Right forelimb (tissue), 1 donor: ENCODE measurements at regions not wholly inside any gene's neighbourhood (a gene's known extent, or its start where the extent isn't known, plus 50 kb on each side); places are given as distances from the start of the nearest gene placed in this dataset.
"Not testable (repeated sequence)": the region's sequence is repeated elsewhere in the genome, so short reads cannot be mapped to it uniquely, and the experiment has no call there.

ENCODE experiments used
- DNase-seq: peaks from one replicate; pipeline ENCODE4 v3.0.0-alpha.2; 2018

DNA sequence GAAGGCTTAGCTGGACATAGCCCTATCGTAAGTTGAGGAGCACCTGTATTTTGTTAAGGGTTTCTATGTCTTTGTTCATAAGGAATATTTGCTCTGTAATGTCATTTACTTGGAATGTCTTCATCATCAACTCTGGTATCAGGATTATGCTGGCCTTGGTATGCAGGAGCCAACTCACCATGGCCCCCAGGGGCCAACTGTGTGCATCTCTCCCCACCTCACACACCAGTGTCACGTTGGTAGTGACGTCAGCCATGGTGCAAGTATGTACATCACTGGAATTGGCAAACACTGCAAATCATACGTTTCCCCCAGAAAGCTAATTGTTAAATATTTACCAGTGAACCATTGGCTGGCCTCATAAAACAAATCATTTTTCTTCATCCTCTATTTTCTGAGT, 70.8 kb downstream of the YTHDF1 start:
- no peak for DNase-seq

DNA sequence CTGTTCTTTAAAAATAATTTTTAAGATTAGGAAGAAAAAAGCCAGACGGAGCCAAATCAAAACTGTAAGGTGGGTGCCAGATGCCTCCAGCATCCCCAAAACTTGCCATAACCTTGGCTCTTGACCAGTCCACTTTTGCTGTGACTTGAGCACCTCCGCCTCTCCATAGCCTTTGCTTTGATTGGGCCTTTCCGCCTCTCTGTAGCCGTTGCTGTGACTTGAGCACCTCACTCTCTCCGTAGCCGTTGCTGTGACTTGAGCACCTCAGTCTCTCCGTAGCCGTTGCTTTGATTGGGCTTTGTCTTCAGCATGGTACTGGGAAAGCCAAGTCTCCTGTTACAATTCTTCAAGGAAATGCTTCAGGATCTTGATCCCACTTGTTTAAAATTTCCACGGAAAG, 73.0 kb downstream of the YTHDF1 start:
- DNase-seq = no peak

DNA sequence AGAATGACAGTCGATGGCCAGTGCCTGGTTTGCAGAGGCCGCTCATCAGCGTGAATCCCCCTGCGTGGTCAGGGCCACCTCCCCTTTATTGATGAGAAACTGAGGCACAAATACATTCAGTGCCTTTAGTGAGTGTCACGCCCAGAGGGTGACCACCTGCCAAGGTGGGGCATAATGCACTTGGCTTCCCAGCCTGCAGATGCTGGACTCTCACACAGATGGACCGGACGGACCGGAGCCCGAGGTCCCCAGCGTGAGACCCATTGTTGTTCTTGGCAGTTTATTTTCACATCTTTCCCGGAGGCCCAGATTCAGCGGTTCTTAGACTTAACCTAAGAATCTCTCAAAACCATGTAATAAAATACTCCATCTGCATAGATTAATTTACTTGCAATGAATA, 74.4 kb downstream of the YTHDF1 start:
- DNase-seq = no peak

DNA sequence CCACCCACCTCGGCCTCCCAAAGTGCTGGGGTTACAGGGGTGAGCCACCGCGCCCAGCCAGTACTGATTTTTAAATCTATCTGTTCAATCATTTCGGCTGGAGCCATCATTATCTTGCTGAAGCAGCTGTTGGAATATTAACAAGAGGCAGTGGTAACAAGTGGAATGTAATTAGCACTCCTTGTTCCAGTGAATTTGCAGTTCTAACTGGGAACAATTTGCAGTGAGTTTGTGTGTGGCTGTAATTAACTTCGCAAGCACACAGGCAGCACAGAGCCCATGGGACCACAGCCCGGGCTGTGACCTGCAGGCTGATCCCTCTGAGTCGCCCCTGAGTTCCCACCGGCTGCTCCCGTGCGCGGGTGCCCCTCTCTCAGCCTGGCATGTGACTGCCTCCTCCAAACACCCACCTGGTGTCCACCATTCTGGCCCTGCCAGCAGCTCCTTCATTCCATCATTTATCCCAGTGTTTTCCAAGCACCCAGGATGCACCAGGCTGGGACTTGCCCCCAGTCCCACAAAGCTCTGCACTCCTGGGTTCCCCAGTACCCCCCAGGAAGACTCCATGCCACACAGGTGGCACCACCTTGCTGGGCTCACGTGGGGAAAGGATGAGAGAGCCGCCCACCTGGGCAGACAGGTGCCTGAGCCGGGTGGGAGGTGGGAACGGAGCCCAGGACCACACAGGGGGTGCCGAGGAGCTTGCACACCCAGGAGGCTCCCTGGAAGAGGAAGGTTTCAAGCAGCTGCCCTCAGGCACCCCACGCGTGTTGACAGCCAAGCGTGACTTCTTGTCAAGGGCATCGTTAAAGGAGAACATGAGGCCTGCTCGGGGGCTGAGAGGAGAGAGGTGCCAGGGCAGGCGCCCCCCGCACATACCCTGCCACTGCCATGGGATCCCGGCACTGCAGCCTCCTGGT, 75.2 kb downstream of the YTHDF1 start:
- DNase-seq = no peak

DNA sequence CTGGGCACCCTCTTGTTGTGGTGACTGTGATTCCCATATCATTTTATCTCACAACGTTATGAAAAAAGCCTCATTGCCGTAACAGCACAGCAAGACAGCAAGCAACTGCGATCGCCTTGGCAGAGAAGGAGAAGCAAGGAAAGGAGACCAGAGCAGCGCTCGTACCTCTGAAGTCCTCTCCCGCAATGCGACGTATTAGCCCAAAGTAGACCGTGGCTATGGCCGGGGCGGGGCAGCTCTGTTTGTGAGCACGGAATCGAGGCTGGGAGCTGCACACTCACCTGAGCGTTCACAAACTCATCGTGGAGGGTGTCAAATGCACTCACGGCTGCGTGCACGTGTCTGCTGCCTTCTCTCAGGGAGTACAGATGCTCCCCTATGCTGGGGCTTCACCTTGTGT, 76.1 kb downstream of the YTHDF1 start:
- DNase-seq = no peak

DNA sequence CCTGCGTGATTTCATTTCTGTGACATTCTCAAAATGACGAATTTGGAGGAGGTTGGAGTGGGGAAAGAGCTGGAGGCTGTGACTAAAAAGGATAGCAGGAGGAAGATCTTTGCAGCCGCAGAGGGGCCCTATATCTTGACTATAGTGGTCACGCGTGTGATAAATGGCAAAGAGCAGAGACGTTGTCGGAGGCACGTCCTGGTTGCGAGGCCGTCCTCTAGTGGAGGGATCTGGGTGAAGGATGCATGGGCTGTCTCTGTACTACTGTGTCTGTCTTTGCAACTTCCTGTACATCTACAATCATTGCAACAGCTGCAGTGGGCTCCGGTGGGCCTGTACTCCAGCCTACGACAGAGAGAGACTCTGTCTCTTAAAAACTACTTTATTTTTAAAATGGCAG, 76.6 kb downstream of the YTHDF1 start:
- no peak for DNase-seq

DNA sequence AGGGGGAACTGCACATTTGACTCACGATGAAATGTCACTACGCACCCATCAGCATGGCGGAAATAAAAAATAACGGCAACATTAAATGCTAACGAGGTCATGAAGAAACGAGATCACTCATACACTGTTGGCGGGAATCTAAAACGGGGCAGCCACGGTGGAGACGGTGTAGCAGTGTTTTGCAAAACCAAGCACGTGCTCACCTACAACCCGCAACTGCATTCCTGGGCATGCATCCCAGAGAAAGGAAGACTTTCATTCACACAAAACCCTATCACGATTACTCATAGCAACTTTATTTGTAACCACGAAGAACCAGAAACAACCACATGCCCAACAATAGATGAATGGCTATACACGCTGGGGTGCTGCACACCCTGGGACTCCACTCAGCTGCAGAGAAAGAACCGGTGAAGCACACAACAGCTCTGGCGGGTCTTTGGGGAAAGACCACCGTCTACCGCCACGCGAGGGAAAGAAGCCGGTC, 77.0 kb downstream of the YTHDF1 start:
- DNase-seq = no peak

DNA sequence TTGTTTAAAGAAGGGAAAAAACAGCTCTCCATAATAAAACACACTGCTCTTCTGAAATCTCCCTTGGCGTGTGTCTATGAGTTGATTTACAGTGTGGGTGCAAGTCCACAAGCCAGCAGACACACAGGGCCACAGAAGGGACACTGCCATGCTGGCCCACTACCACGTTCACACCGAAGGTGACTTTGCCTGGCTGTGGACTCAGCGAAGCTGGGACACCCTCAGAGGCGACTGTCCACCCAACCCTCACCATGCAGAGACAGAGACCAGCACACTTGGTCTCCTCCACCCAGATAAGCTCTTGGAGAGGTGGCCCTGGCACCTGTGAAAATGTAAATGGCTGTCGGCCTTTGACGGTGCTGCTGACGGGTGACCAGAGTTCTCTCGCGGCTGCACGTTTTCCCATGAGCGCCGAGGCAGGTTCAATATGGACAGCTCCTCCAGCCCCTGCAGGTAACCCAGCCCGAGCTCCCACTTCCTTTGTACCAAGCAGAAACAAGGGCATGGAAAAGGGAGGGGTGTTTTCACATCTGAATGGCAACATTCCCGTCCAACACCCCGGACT, 78.0 kb downstream of the YTHDF1 start:
- peak; percentile 11 for DNase-seq

DNA sequence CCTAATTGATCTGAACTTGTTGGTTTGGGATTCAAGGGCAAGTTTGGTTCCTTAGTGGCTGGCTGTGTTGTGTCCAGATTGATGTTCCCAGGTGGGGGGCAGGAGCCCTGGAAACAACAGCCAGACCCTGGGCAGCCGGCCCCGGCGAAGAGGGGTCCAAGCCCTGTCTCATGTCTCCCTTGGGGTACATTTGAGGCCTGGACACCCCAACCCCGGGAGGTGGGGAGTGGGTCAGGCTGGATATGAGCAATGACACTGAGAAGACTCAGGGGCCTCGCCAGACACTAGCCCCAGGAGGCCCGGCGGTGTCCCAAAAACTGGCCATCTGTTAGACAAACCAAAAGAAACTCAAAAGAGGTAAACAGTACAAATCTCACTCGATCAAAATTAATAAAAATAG, 79.6 kb downstream of the YTHDF1 start:
- DNase-seq = no peak

DNA sequence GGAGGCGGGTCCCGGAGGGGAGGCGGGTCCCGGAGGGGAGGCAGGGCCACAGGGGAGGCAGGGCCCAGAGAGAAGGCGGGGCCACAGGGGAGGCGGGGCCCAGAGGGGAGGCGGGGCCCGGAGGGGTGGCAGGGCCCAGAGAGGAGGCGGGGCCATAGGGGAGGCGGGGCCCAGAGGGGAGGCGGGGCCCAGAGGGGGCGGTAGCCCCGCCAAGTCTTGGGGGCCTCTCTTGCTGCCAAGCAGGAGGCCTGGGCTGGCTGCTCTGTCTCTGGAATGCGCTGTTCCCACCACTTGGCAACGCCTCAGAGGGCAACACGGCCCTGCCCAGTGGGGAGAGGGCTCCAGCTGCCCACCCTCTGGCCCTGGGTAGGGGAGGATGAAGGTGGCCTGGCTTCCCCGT, 80.5 kb downstream of the YTHDF1 start:
- DNase-seq = no peak

DNA sequence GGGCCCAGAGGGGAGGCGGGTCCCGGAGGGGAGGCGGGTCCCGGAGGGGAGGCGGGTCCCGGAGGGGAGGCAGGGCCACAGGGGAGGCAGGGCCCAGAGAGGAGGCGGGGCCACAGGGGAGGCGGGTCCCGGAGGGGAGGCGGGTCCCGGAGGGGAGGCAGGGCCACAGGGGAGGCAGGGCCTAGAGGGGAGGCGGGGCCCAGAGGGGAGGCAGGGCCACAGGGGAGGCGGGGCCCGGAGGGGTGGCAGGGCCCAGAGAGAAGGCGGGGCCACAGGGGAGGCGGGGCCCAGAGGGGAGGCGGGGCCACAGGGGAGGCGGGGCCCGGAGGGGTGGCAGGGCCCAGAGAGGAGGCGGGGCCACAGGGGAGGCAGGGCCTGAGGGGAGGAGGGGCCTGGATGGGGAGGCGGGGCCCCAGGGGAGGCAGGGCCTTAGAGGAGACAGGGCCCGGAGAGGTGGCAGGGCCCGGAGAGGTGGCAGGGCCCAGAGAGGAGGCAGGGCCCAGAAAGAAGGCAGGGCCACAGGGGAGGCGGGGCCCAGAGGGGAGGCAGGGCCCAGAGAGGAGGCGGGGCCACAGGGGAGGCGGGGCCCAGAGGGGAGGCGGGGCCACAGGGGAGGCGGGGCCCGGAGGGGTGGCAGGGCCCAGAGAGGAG, 81.1 kb downstream of the YTHDF1 start:
- DNase-seq = not testable (repeated sequence)

DNA sequence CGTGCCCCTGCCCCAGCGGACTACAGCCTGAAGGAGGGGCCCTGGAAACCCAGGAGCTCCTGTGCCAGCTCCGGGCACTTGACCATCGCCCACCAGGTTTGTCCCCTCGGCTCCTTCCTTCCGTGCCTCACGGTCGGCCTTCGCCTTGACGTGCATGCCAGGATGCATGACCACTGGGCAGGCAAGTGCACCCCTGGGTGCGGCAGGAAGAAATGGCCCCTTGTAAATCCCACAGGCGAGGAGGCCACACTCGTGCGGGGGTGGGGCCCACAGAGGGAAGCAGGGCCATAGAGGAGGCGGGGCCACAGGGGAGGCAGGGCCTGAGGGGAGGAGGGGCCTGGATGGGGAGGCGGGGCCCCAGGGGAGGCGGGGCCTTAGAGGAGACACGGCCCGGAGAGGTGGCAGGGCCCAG, 81.7 kb downstream of the YTHDF1 start:
- DNase-seq = no peak

DNA sequence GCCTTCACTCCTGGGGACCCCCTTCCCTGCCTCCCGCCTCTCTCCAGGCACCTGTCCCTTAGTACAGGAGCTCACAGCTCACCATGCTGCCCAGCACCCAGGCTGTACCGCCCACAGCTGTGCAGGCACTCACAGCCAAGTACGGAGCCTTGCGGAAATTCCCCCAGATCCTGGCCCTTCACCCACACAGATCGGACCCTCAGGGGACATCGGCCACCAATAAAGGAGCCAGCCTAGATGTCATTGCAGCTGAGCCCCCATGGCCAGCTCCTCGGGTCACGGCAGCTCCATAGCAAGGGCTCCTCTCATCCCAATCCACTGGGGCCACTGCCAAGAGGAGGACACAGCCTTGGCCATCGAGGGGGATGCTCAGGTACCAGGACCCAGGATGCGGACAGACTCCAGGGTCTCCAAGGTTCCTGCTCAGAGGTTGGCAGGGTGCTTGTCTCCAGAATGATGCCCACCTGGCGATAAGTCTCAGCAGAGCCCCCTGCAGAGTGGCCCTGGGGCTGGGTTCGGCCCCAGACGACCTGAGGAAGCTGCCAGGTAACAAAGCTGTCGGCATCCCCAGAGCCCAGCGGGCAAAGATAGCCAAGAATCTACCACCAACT, 82.3 kb downstream of the YTHDF1 start:
- no peak for DNase-seq

DNA sequence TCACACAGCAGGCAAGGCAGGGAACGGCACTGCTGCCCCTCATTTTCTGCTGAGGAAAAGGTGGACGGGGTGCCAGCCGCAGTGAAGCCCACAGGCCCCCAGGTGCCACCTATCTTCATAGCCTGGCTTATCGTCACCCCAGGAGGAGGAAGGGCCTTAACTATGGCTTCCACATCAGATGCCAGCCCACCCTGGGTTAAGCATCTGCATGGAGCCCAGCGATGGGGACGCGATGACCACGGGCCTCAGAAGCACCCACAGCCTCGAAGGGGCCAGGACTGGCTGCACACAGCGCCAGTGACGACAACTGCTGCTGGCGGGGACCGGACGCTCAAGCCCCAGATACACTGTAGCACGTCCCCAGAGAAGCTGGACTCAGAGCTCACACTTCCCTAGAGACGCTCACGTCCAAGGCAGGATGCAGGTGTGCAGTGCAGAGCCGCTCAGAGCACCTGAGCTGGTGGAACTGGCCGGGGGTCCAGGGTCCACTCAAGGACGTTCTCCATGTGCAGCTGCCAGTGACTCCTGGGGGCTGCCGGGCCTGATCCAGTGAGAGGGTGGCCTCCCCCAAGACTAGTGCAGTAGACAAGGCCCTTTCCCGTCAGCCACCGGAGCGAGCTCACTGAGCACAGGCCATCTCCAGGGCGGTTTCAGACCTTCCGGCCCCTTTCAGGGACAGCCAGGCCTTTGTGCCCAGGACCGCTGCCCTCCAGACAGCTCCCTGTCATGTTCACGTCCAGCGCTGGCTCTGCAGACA, 83.0 kb downstream of the YTHDF1 start:
- DNase-seq = no peak

DNA sequence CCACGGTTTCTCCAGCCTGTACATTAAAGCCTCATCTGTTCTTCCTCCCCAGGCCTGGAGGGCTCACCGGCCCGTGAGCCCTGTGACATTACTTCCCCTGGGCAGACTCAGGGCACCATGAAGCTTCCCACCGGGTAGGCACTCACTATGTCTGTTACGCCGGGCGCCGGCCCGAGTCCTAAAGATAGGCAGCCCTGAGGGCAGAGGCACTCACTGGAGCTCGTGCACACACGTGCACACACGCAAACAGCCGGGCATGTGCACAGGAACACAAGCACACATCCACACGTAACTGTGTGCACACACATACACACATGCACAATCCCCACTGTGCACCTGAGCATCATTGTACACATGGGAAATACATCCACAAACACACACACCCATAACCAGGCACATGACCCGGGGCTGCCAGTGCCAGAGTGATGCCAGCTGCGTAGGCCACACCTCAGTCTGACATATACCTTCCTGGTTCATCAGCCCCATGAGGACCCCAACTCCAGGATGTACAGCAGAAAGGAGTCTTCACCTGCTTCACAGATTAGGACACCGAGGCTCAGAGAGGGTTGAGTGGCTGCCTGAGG, 83.7 kb downstream of the YTHDF1 start:
- DNase-seq = no peak

DNA sequence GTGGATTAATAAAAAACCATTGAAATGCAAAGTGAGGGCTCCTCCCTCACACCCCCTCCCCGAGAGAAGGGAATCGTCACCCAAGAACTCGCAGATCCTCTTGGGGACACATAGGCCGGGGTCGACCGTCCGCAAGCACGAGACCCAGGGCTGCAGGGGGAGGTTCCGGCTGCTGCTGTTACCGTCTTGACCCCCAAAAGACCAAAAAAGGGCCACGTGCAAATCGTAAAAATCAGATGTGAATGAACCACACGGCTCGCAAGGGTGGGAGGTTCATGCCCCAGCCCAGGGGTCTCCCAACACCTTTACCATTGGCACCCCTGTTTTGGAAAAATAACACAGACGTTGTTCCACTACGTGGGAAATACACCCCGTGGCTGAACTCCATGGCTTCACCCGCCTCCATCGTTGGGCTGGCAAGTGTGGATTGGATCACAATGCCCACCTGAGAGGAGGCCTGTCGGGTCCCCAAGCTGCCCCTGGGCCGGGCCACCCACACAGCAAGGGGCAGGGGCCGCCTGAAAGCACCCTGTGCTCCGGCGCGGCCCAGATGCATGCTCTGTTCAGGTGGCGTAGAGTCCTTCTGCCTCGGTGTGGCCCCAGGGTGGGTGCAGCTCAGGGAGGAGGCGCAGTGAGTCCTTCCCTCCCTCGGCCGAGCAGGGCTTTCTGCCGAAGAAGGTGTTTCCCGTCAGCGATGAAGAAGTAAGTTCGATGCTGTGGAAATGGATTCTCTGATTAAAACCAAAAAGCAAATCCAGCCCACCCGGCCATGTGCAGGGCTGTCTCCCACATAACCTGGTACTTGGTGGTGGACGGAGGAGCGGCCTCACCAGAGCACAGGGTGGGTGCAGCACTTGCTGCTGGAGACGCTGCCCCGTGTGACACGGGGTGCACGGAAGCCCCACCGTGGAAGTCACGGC, 85.0 kb downstream of the YTHDF1 start:
- DNase-seq = no peak

DNA sequence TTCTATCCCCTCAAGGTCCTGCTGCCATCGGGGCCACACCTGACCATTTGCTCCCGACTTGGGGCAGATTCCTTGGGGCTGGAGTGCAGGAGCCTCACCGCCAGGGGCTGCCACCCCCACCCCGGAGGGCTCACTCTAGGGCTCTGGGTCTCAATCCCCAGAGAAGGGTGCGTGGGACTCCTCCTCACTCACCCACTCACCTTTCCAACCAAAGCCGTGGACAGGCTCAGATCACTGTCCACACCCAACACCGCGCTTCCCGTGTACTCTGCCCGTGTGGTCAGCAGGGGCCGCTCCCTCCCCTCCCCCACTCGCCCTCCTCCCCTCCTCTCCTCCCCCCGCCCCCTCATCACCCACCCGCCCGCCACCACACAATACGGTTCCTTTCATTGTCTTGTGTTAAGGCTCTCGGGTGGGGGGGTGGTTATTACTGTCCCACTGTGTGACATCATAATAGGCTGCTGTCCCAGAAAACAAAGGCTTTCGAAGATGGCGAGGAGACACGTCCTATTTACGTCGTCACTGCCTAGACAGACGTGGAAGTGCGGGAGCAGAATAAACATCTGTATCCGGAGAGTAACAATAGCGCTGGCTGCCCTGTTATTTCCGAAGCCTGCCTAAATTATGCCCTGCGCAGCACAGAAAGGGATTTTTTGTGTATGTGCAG, 85.8 kb downstream of the YTHDF1 start:
- DNase-seq = no peak

DNA sequence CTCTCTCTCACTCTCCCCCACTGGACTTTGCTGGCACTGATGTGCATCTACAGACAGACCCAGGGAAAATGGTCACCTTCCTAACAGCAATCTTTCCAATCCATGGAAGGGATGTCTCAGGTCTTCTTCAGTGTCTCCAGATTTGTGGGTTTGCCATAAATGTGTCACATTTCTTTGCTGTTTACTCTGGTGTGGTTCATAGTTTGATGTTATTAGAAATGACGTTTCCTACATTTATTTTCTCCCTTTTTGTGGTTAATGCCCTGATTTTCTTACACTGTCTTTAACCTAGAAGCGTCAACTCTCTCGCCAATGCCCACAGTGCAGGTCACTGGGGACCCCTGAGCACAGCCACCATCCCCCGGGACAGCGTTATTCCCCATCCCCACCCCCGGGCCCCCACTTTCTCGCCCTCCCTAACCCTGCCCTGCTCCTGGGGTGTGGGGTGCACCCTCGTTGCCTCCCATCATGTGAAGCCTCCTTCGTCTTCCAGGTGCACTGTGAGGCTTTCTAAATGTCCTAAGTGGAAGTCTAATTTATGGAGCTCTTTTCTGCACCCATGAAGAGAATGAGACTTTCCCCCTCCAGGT, 86.5 kb downstream of the YTHDF1 start:
- DNase-seq = peak; percentile 10

DNA sequence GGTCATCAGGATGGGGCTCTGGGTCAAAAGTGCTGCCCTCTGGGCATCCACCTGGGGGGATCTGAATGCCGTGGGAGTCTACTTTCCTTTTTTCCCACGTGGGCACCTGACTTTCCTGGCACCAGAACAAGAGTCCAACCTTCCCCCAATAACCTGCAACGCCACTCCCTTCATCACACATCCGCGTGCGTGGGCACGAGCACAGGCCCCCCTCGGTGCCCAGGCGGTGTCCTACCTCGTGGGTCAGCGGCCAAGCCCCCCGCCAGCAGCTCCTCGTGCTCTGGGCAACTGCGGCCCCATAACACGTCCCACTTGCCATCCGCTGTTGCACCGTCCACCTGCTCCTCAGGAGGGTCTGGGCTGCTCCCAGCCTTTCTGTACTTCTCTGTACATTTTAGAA, 87.0 kb downstream of the YTHDF1 start:
- peak; percentile 12 for DNase-seq

DNA sequence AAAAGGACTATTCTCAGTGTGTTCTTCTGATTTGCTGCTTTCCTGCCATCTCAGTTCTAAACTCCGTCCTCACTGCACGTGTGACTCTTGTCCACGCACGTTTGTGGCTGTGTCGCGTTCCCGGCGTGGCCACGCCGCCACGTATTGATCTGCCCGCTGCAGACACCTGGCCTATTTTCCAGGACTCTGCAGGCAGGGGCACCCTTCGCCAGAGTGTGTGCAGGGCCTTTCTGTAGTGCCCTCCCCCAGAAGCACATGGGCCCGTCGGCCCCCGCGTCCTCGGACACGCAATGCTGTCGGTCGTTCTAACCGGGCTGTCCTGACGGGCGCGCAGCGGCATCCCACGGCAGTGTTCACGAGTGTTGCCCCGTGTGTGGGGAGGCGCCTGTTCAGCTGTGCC, 87.6 kb downstream of the YTHDF1 start:
- DNase-seq = no peak
